IPS DF 19.7 (cell line): ENCODE measurements at regions not wholly inside any gene's neighbourhood (a gene's known extent, or its start where the extent isn't known, plus 50 kb on each side); places are given as distances from the start of the nearest gene placed in this dataset.

ENCODE experiments used
- DNase-seq: peaks from one replicate; pipeline ENCODE4 v3.0.0-alpha.2; 2013; ENCODE audit warnings: low read depth, low spot score

DNA sequence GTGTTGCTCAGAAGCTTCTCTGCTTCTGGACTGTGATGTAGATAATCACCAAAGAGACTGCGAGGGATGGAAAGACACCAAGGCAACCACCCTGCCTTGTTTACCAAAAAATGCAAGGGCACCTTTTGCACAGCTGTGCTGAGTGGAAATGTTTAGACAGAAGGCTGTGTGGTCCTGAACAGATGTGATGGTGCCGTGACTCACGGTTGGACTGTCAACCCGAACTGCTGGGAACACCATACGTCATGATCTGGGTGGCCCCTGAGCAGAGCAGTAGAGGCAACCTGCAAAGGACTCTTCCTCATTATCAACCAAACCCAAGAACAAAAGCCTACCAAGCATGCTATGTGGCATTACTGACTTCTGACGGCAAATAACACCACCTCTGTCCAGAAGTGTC, 61.3 kb upstream of the LPP start:
- DNase-seq: no peak

DNA sequence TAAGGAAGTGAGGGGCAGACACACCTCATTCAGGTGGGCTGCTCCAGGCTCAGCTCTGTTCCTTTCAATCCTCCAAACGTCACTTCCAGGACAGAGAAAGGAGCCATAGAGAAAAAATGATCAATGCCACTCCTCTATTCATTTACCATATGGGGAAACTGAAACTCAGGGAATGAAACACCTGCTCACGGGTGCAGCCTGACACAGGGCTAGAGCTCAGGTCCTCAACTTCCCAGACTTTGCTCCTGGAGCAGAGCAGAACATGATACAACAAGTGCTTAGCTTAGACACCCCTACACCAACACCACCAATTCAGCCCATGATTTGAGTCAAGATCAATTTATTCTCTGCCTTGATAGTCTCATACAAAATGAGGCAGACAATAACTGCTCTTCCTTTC, 58.5 kb upstream of the LPP start:
- no peak for DNase-seq

- no peak for DNase-seq
Measured at GRCh38 chr3:188097791-188098190, 56.2 kb upstream of the LPP start.

- DNase-seq: no peak
Measured at GRCh38 chr3:188099907-188100306, 54.0 kb upstream of the LPP start.

GRCh38 chr3:188102861-188103547, 51.0 kb upstream of the LPP start:
- DNase-seq: no peak

DNA sequence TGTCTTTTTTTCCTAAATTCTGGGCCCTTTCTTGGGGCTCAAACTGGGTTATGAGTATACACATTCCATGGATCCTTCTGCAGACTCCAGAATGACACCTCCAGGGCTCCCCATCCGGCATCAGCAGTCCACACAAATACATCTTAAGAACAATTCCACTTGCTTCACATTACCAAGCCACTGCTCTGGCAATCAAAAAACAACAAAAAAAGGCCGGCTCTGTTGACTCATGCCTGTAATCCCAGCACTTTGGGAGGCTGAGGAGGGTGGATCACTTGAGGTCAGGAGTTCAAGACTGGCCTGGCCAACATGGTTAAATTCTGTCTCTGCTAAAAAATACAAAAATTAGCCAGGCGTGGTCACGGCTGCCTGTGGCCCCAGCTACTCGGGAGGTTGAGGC, 49.9 kb upstream of the LPP start:
- DNase-seq: no peak
